ENCODE measurements at regions not wholly inside any gene's neighbourhood (a gene's known extent, or its start where the extent isn't known, plus 50 kb on each side); places are given as distances from the start of the nearest gene placed in this dataset.

DNA sequence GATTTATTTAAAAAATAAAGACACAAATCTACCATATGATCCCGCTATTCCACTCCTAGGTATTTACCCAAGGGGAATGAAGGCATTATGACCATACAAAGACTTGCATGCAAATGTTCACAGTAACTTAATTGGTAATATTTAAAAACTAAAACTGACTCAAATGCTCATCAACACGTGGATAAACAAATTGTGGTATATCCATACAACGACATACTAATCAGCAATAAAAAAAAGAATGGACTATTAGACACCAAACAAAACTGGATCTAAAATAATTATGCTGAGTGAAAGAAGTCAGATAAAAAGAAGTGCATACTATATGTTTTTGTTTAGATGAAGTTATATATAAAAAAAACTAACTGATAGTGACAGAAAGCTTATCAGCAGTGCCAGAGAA lies 428.3 kb downstream of the ZEB2 start:
- no peak for TF ChIP-seq YY1 (IDR thresholded peaks at IDR 0.05; ENCODE audit: insufficient read depth, insufficient read length)
- no peak for TF ChIP-seq ZNF274 (IDR thresholded peaks at IDR 0.05; ENCODE audit: low read depth, low read length)
- no peak for TF ChIP-seq SUZ12 (IDR thresholded peaks at IDR 0.05; ENCODE audit: extremely low read depth, insufficient read depth, insufficient read length)

Data from NT2/D1 (cell line).